ENCODE measurements at regions not wholly inside any gene's neighbourhood (a gene's known extent, or its start where the extent isn't known, plus 50 kb on each side); places are given as distances from the start of the nearest gene placed in this dataset.

DNA sequence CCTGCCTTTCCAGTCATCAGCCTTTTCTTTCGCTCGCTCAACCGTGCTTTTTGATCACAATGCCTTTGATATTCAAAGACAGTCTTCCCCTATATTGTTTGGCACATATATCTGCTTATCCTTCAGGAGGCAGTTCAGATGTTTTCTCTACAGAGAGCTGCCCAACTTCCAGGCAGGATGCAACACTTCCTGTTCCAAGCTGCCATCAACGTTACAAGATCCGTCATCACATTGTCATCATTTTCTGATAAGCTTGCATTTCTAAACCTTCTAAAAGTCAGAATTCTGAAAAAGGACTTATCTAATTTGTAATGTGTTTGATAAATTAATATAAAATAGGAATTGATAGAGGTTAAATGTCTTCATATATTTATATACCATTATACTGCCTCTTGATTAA lies 574.2 kb downstream of the TBC1D4 start:
- TF ChIP-seq CTCF (conservative IDR thresholded peaks at IDR 0.05 in 1 of 2, IDR thresholded peaks at IDR 0.05 in 1 of 2; ENCODE audit: low read depth in 1 of 2, low read length in 2 of 2) (no peak), EZH2 (IDR thresholded peaks at IDR 0.05; ENCODE audit: low read length, missing control alignments) (no peak)

GRCh38 chr13:74904556-74904955 lies 577.4 kb downstream of the TBC1D4 start:
- Histone ChIP-seq H3K36me3 (ENCODE audit: control insufficient read depth, insufficient read depth, low read length) (no peaks in the 10 kb centered on the region), H3K27ac (ENCODE audit: insufficient read depth, low read length) (no peak overlapping the region), H3K4me1 (ENCODE audit: control insufficient read depth, extremely low read depth, insufficient read depth, low read length) (no peaks in the 10 kb centered on the region), H3K9me3 (ENCODE audit: control insufficient read depth, insufficient read depth, low read depth, low read length) (no peaks in the 10 kb centered on the region), H3K4me2 (ENCODE audit: extremely low read depth, insufficient read depth, low read length) (no peak overlapping the region), H4K20me1 (ENCODE audit: control insufficient read depth, extremely low read depth, insufficient read depth, low read length) (no peaks in the 10 kb centered on the region), H3K27me3 (ENCODE audit: control insufficient read depth, insufficient read depth, low read length) (no peaks in the 10 kb centered on the region), H3K4me3 (replicated peaks in 1 of 4; ENCODE audit: control extremely low read depth in 1 of 4, insufficient read depth in 1 of 4, low read depth in 3 of 4, low read length in 4 of 4) (no peak overlapping the region), H3K79me2 (ENCODE audit: control insufficient read depth, insufficient read depth, low read length) (no peaks in the 10 kb centered on the region), H2AFZ (ENCODE audit: low read length) (no peak overlapping the region), H3K9ac (ENCODE audit: insufficient read depth, low read length) (no peak overlapping the region)
- TF ChIP-seq CTCF (conservative IDR thresholded peaks at IDR 0.05 in 1 of 2, IDR thresholded peaks at IDR 0.05 in 1 of 2; ENCODE audit: low read depth in 1 of 2, low read length in 2 of 2), result no peak
- no peak for TF ChIP-seq EZH2 (IDR thresholded peaks at IDR 0.05; ENCODE audit: low read length, missing control alignments)
- no peak for DNase-seq (ENCODE audit: low read depth in 2 of 2)

More for the DNA sequence above, 574.2 kb downstream of the TBC1D4 start:
- no peaks in the 10 kb centered on the region for H3K9me3 ChIP-seq (ENCODE audit: control insufficient read depth, insufficient read depth, low read depth, low read length)
- H2AFZ ChIP-seq (ENCODE audit: low read length), result no peak overlapping the region
- no peak overlapping the region for H3K27ac ChIP-seq (ENCODE audit: insufficient read depth, low read length)
- H3K9ac ChIP-seq (ENCODE audit: insufficient read depth, low read length), result no peak overlapping the region
- H3K36me3 ChIP-seq (ENCODE audit: control insufficient read depth, insufficient read depth, low read length), result no peaks in the 10 kb centered on the region
- no peak overlapping the region for H3K4me2 ChIP-seq (ENCODE audit: extremely low read depth, insufficient read depth, low read length)
- DNase-seq (ENCODE audit: low read depth in 2 of 2), result no peak
- H3K27me3 ChIP-seq (ENCODE audit: control insufficient read depth, insufficient read depth, low read length), result no peaks in the 10 kb centered on the region
- H3K4me3 ChIP-seq (replicated peaks in 1 of 4; ENCODE audit: control extremely low read depth in 1 of 4, insufficient read depth in 1 of 4, low read depth in 3 of 4, low read length in 4 of 4), result no peak overlapping the region
- H3K79me2 ChIP-seq (ENCODE audit: control insufficient read depth, insufficient read depth, low read length), result no peaks in the 10 kb centered on the region
- H3K4me1 ChIP-seq (ENCODE audit: control insufficient read depth, extremely low read depth, insufficient read depth, low read length), result no peaks in the 10 kb centered on the region
- H4K20me1 ChIP-seq (ENCODE audit: control insufficient read depth, extremely low read depth, insufficient read depth, low read length), result no peaks in the 10 kb centered on the region

- H3K79me2 ChIP-seq (ENCODE audit: control insufficient read depth, insufficient read depth, low read length), result no peaks in the 10 kb centered on the region
- H3K27ac ChIP-seq (ENCODE audit: insufficient read depth, low read length), result no peak overlapping the region
- no peaks in the 10 kb centered on the region for H4K20me1 ChIP-seq (ENCODE audit: control insufficient read depth, extremely low read depth, insufficient read depth, low read length)
- no peaks in the 10 kb centered on the region for H3K9me3 ChIP-seq (ENCODE audit: control insufficient read depth, insufficient read depth, low read depth, low read length)
- no peak overlapping the region for H3K4me3 ChIP-seq (replicated peaks in 1 of 4; ENCODE audit: control extremely low read depth in 1 of 4, insufficient read depth in 1 of 4, low read depth in 3 of 4, low read length in 4 of 4)
- TF ChIP-seq EZH2 (IDR thresholded peaks at IDR 0.05; ENCODE audit: low read length, missing control alignments) (no peak), CTCF (conservative IDR thresholded peaks at IDR 0.05 in 1 of 2, IDR thresholded peaks at IDR 0.05 in 1 of 2; ENCODE audit: low read depth in 1 of 2, low read length in 2 of 2) (no peak)
- H3K9ac ChIP-seq (ENCODE audit: insufficient read depth, low read length), result no peak overlapping the region
- H3K27me3 ChIP-seq (ENCODE audit: control insufficient read depth, insufficient read depth, low read length), result no peaks in the 10 kb centered on the region
- no peak overlapping the region for H3K4me2 ChIP-seq (ENCODE audit: extremely low read depth, insufficient read depth, low read length)
- DNase-seq (ENCODE audit: low read depth in 2 of 2), result no peak
- no peaks in the 10 kb centered on the region for H3K4me1 ChIP-seq (ENCODE audit: control insufficient read depth, extremely low read depth, insufficient read depth, low read length)
- no peak overlapping the region for H2AFZ ChIP-seq (ENCODE audit: low read length)
- H3K36me3 ChIP-seq (ENCODE audit: control insufficient read depth, insufficient read depth, low read length), result no peaks in the 10 kb centered on the region
Measured at GRCh38 chr13:74895042-74895796, 586.8 kb downstream of the TBC1D4 start.

Measured in fibroblast of lung (primary cell).